ENCODE measurements at regions not wholly inside any gene's neighbourhood (a gene's known extent, or its start where the extent isn't known, plus 50 kb on each side); places are given as distances from the start of the nearest gene placed in this dataset.

DNA sequence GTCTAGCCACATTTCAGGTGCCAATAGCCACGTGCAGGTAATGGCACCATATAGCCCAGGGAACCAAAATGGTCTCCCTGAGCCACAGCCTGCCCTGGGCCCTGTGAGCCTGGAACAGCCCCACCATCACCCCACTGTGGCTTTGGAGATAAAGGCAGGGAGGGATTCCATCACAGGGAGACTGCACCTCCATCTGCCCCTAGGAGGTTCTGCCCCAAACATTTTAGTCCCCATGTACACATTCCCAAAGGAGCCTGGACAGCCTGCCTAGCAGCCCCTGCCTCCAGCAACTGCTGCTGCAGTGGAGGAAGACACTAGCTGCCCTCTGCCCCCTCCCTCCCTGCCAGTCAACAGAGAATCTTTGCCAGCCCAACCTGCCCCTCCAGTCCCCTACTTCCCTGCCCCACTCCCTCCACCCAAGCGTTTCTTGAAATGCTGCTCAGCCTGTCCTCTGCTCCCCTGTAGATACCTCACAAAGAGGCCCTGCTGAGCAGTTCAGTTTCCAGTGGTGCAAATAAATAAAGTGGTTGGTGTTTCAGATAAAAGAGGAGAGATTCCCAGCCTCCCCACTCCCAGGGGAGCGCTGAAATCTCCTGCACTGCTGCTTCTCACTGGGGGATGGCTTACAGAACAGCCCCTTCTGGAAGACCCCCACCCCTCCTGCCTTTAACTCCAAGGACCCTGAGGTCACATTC lies 921.8 kb downstream of the UQCRFS1 start:
- H3K27ac Mint-ChIP-seq = no peak overlapping the region
- peaks cover 14% of the 10 kb centered on the region for H3K9me3 Mint-ChIP-seq (ENCODE audit: low read depth)
- peaks cover 2% of the 10 kb centered on the region for H3K36me3 Mint-ChIP-seq
- no peak overlapping the region for H3K4me3 Mint-ChIP-seq
- peaks cover 17% of the 10 kb centered on the region for H3K4me1 Mint-ChIP-seq (ENCODE audit: low read depth)
- H3K27me3 Mint-ChIP-seq = no peaks in the 10 kb centered on the region

- Mint-ChIP-seq H3K4me3 (no peak overlapping the region), H3K27ac (no peak overlapping the region), H3K4me1 (ENCODE audit: low read depth) (peaks cover 17% of the 10 kb centered on the region), H3K36me3 (peaks cover 2% of the 10 kb centered on the region), H3K9me3 (ENCODE audit: low read depth) (peaks cover 3% of the 10 kb centered on the region), H3K27me3 (no peaks in the 10 kb centered on the region)
Observed at GRCh38 chr19:28289295-28290063, 923.5 kb downstream of the UQCRFS1 start.

GRCh38 chr19:28288572-28289264 lies 924.2 kb downstream of the UQCRFS1 start:
- Mint-ChIP-seq H3K4me1 (ENCODE audit: low read depth) (peaks cover 17% of the 10 kb centered on the region), H3K36me3 (peaks cover 2% of the 10 kb centered on the region), H3K4me3 (no peak overlapping the region), H3K9me3 (ENCODE audit: low read depth) (peaks cover 3% of the 10 kb centered on the region), H3K27me3 (no peaks in the 10 kb centered on the region), H3K27ac (no peak overlapping the region)

- Mint-ChIP-seq H3K36me3 (peaks cover 2% of the 10 kb centered on the region), H3K27me3 (no peaks in the 10 kb centered on the region), H3K9me3 (ENCODE audit: low read depth) (peaks cover 3% of the 10 kb centered on the region), H3K27ac (no peak overlapping the region), H3K4me1 (ENCODE audit: low read depth) (peaks cover 17% of the 10 kb centered on the region), H3K4me3 (no peak overlapping the region)
Observed at GRCh38 chr19:28285917-28286316, 927.0 kb downstream of the UQCRFS1 start.

- no peak overlapping the region for H3K4me3 Mint-ChIP-seq
- H3K27me3 Mint-ChIP-seq = peaks cover 1% of the 10 kb centered on the region
Observed at GRCh38 chr19:28285078-28285477, 927.9 kb downstream of the UQCRFS1 start.

DNA sequence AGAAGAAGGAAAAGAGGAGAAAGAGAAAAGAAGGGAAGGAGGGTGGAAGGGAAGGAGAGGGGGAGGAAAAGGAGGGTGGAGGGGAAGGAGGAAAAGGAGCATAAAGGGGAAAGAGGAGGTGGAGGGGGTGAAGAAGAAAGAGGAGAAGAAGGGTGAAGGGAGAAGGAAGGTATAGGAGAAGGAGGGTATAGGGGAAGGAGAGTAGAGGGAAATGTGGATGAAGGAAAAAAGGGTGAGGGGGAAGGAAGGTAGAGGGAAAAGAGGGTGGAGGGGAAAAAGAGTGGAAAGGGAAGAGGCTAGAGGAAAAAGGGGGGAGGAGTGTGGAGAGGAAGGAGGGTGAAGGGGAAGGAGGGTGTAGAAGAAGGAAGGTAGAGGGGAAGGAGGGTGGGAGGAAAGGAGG lies 928.6 kb downstream of the UQCRFS1 start:
- Mint-ChIP-seq H3K4me1 (ENCODE audit: low read depth) (peaks cover 17% of the 10 kb centered on the region), H3K4me3 (no peak overlapping the region), H3K9me3 (ENCODE audit: low read depth) (peaks cover 8% of the 10 kb centered on the region), H3K27ac (no peak overlapping the region), H3K27me3 (peaks cover 1% of the 10 kb centered on the region), H3K36me3 (peaks cover 2% of the 10 kb centered on the region)

More at GRCh38 chr19:28285078-28285477, 927.9 kb downstream of the UQCRFS1 start:
- Mint-ChIP-seq H3K27ac (no peak overlapping the region), H3K4me1 (ENCODE audit: low read depth) (peaks cover 17% of the 10 kb centered on the region), H3K36me3 (peaks cover 2% of the 10 kb centered on the region), H3K9me3 (ENCODE audit: low read depth) (peaks cover 6% of the 10 kb centered on the region)

DNA sequence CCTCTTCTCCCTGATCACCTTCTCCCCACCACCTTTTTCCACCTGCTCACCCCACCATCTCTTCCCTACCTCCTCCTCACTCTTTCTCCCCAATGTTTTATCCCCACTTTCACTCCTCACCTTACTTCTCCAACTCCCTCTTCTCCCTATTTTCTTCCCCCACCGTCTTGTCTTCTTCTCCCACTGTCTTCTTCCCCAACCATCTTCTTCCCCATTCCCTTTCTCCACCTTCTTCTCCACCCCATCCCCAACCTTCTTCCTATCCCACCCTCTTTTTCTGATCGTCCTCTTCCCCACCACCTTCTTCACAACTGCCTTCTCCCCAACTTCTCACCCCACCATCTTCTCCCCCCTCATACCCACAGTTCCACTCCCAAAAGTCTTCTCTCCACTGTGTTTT lies 929.4 kb downstream of the UQCRFS1 start:
- H3K4me1 Mint-ChIP-seq (ENCODE audit: low read depth) = peaks cover 13% of the 10 kb centered on the region
- no peak overlapping the region for H3K27ac Mint-ChIP-seq
- no peak overlapping the region for H3K4me3 Mint-ChIP-seq
- peaks cover 1% of the 10 kb centered on the region for H3K27me3 Mint-ChIP-seq
- H3K36me3 Mint-ChIP-seq = peaks cover 2% of the 10 kb centered on the region
- peaks cover 8% of the 10 kb centered on the region for H3K9me3 Mint-ChIP-seq (ENCODE audit: low read depth)

DNA sequence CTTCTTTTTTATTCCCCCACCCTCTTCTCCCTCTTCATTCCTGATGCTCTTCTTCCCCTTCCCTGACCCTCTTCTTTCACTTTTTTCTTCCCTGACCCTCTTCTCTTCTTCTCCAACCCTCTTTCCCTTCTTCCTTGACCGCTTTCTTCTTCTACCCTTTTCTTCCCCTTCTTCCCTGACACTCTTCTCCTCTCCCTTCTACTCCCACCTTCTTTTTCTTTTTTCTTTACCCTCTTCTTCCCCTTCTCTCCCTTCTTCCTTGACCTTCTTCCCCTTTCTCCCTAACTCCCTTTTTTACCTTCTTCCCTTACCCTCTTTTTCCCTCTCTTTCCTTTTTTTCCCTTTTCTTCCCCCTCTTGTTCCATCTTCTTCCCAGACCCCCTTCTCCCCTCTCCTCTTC lies 931.3 kb downstream of the UQCRFS1 start:
- H3K4me1 Mint-ChIP-seq (ENCODE audit: low read depth) = peaks cover 4% of the 10 kb centered on the region
- peaks cover 1% of the 10 kb centered on the region for H3K27me3 Mint-ChIP-seq
- H3K9me3 Mint-ChIP-seq (ENCODE audit: low read depth) = peaks cover 8% of the 10 kb centered on the region
- no peak overlapping the region for H3K27ac Mint-ChIP-seq
- H3K36me3 Mint-ChIP-seq = no peaks in the 10 kb centered on the region
- H3K4me3 Mint-ChIP-seq = no peak overlapping the region

- Mint-ChIP-seq H3K27ac (no peak overlapping the region), H3K36me3 (no peaks in the 10 kb centered on the region), H3K9me3 (ENCODE audit: low read depth) (peaks cover 6% of the 10 kb centered on the region)
Observed at GRCh38 chr19:28264556-28264955, 948.4 kb downstream of the UQCRFS1 start.

DNA sequence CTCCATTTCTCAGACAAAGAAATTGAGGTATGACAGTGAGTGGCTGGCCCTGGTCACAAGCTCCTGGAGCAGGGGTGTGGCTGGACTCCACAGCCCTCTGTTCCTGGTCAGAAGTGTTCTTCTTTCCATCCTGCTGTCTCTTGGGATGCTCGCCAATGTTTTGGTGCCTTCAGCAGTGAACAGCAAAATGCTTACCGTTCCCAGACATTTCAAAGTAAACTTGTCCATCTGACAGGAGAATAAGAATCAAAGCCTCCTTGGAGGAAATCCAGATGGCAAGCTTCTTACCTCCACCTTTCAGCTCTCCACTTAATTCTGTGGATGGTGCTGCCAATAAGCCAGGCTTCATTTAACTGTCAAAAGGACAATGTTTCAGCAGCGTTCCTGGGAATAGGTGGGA lies 954.1 kb downstream of the UQCRFS1 start:
- no peaks in the 10 kb centered on the region for H3K4me1 Mint-ChIP-seq (ENCODE audit: low read depth)
- H3K9me3 Mint-ChIP-seq (ENCODE audit: low read depth) = no peaks in the 10 kb centered on the region
- peaks cover 1% of the 10 kb centered on the region for H3K27me3 Mint-ChIP-seq
- no peak overlapping the region for H3K27ac Mint-ChIP-seq
- H3K4me3 Mint-ChIP-seq = no peak overlapping the region
- H3K36me3 Mint-ChIP-seq = no peaks in the 10 kb centered on the region

More at GRCh38 chr19:28264556-28264955, 948.4 kb downstream of the UQCRFS1 start:
- Mint-ChIP-seq H3K4me3 (no peak overlapping the region), H3K27me3 (no peaks in the 10 kb centered on the region), H3K4me1 (ENCODE audit: low read depth) (no peaks in the 10 kb centered on the region)

- H3K9me3 Mint-ChIP-seq (ENCODE audit: low read depth) = no peaks in the 10 kb centered on the region
- H3K27me3 Mint-ChIP-seq = peaks cover 1% of the 10 kb centered on the region
- no peak overlapping the region for H3K27ac Mint-ChIP-seq
- H3K4me3 Mint-ChIP-seq = no peak overlapping the region
- no peaks in the 10 kb centered on the region for H3K4me1 Mint-ChIP-seq (ENCODE audit: low read depth)
- H3K36me3 Mint-ChIP-seq = no peaks in the 10 kb centered on the region
Observed at GRCh38 chr19:28257396-28257795, 955.6 kb downstream of the UQCRFS1 start.

DNA sequence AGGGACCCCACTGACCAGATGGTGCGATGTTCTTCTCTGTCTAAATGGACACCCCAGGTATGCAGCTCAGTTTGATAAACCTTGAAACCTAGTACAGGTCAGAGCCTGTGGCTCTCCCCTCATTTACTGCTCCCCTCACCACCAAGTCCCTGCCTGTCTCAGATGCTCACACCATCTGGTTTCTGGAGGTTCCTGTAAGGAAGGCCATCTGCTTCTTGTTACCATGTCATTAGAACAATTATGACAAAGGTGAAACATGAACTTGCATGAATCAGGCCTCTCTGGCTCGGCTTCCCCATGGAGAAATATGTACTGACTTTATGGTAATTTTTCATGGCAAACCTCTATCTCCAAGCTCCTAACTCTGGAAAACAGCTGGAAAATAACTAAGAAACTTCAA lies 965.7 kb downstream of the UQCRFS1 start:
- Mint-ChIP-seq H3K27ac (no peak overlapping the region), H3K4me3 (no peak overlapping the region), H3K36me3 (no peaks in the 10 kb centered on the region), H3K4me1 (ENCODE audit: low read depth) (no peaks in the 10 kb centered on the region), H3K9me3 (ENCODE audit: low read depth) (no peaks in the 10 kb centered on the region), H3K27me3 (no peaks in the 10 kb centered on the region)

DNA sequence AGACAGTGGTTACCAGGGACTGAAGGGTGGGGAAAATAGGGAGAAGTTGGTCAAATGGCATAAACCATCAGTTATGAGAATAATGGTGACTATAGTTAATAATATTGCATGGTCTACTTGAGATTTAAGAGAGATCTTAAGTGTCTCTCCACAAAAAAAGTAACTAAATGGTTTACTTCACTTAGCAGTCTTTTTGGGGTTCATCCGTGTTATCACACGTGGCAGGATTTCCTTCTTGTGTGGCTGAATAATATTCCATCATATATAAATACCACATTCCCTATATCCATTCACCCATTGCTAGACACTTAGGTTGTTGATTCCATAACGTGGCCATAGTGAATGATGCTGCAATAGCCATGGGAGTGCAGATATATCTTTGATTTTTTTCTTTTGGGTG lies 967.0 kb downstream of the UQCRFS1 start:
- no peaks in the 10 kb centered on the region for H3K36me3 Mint-ChIP-seq
- H3K27me3 Mint-ChIP-seq = no peaks in the 10 kb centered on the region
- H3K4me1 Mint-ChIP-seq (ENCODE audit: low read depth) = no peaks in the 10 kb centered on the region
- no peak overlapping the region for H3K27ac Mint-ChIP-seq
- no peaks in the 10 kb centered on the region for H3K9me3 Mint-ChIP-seq (ENCODE audit: low read depth)
- no peak overlapping the region for H3K4me3 Mint-ChIP-seq

GRCh38 chr19:28244966-28245365 lies 968.0 kb downstream of the UQCRFS1 start:
- no peaks in the 10 kb centered on the region for H3K4me1 Mint-ChIP-seq (ENCODE audit: low read depth)
- H3K4me3 Mint-ChIP-seq = no peak overlapping the region
- H3K27ac Mint-ChIP-seq = no peak overlapping the region
- no peaks in the 10 kb centered on the region for H3K27me3 Mint-ChIP-seq
- H3K36me3 Mint-ChIP-seq = no peaks in the 10 kb centered on the region
- no peaks in the 10 kb centered on the region for H3K9me3 Mint-ChIP-seq (ENCODE audit: low read depth)

DNA sequence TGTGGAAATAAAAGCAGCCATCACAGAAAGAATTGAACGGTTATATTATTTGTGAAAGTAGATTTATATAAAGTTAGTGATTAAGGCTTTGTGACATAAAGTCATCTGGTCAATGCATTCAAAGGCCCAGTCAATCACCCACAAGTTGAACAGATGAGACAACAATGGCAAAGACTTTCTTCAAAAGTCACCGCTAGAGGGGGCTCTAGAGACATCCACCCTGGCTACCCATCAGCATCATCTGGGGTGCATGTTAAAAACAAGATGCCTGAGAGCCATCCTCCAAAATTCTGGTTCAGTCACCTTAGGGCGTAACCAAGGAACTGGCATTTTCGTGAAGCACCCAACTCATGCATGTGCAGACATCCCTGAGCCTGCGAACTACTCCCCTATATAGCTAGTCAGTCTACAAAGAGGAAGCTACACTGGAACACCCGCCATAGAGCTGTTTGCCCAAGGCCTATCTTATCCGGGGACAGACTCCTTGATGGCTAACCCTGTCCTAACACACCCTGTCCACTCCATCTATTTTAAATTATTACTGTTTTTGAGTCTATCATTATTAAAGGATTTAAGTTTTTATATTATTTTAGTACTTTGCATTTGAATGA lies 970.5 kb downstream of the UQCRFS1 start:
- Mint-ChIP-seq H3K27ac (no peak overlapping the region), H3K4me3 (no peak overlapping the region), H3K36me3 (no peaks in the 10 kb centered on the region), H3K4me1 (ENCODE audit: low read depth) (no peaks in the 10 kb centered on the region), H3K27me3 (no peaks in the 10 kb centered on the region), H3K9me3 (ENCODE audit: low read depth) (no peaks in the 10 kb centered on the region)

All from activated naive CD8-positive, alpha-beta T cell (primary cell).